GM23338 (cell line): ENCODE measurements at regions not wholly inside any gene's neighbourhood (a gene's known extent, or its start where the extent isn't known, plus 50 kb on each side); places are given as distances from the start of the nearest gene placed in this dataset.

Experiments used
- ATAC-seq: fragments of 200-7000 bp; cut with Tn5 transposase; 3 replicates; pipeline ENCODE4 v1.9.1; 2020
- DNase-seq: peaks from one replicate; pipeline ENCODE4 v3.0.0-alpha.2; 2015; ENCODE audit warnings: low spot score
- H2AFZ ChIP-seq: fragments of 200-600 bp; sonication (generic); 2 replicates; pipeline ENCODE4 v1.8.0; 2016; ENCODE audit warnings: antibody characterized with exemption, mild to moderate bottlenecking, moderate library complexity
- H3F3A ChIP-seq: fragments of 200-600 bp; sonication (generic); replicated peaks from 2 replicates; pipeline ENCODE4 v1.8.0; 2017; ENCODE audit warnings: antibody characterized with exemption, mixed run types, low read depth
- H3K27ac ChIP-seq: fragments of 200-600 bp; sonication (generic); 2 replicates; pipeline ENCODE4 v1.6.1; 2016; ENCODE audit warnings: low read depth
- H3K27me3 ChIP-seq: fragments of 200-600 bp; sonication (generic); 2 replicates; pipeline ENCODE4 v1.8.0; 2016; ENCODE audit warnings: mild to moderate bottlenecking, mixed run types, moderate library complexity; ENCODE audit not compliant: insufficient read depth
- H3K36me3 ChIP-seq: fragments of 200-600 bp; sonication (generic); 2 replicates; pipeline ENCODE4 v1.8.0; 2016; ENCODE audit warnings: mild to moderate bottlenecking; ENCODE audit not compliant: insufficient read depth
- H3K4me1 ChIP-seq: fragments of 200-600 bp; sonication (generic); 2 replicates; pipeline ENCODE4 v1.8.0; 2016; ENCODE audit warnings: mild to moderate bottlenecking, moderate library complexity; ENCODE audit not compliant: insufficient read depth
- H3K4me2 ChIP-seq: fragments of 200-600 bp; sonication (generic); 2 replicates; pipeline ENCODE4 v1.7.1; 2017; ENCODE audit warnings: mixed run types
- H3K4me3 ChIP-seq: fragments of 200-600 bp; sonication (generic); 2 replicates; pipeline ENCODE4 v1.6.1; 2016; ENCODE audit warnings: mixed run types
- H3K79me2 ChIP-seq: fragments of 200-600 bp; sonication (generic); replicated peaks from 2 replicates; pipeline ENCODE4 v1.8.0; 2017; ENCODE audit warnings: mild to moderate bottlenecking; ENCODE audit not compliant: insufficient read depth
- H3K9me2 ChIP-seq: fragments of 200-600 bp; sonication (generic); 2 replicates; pipeline ENCODE4 v1.8.0; 2017; ENCODE audit not compliant: insufficient read depth
- H4K20me1 ChIP-seq: fragments of 200-600 bp; sonication (generic); replicated peaks from 2 replicates; pipeline ENCODE4 v1.8.0; 2017; ENCODE audit warnings: mild to moderate bottlenecking; ENCODE audit not compliant: insufficient read depth
- H3K27ac Mint-ChIP-seq: 2 replicates; pipeline ENCODE4 v1.8.0; 2020; ENCODE audit warnings: inconsistent platforms, mild to moderate bottlenecking, moderate library complexity, mixed read lengths
- H3K27me3 Mint-ChIP-seq: 3 replicates; pipeline ENCODE4 v1.8.0; 2022; ENCODE audit warnings: low read depth, mild to moderate bottlenecking, moderate library complexity, mixed read lengths, inconsistent platforms; ENCODE audit not compliant: insufficient read depth, poor library complexity
- H3K36me3 Mint-ChIP-seq: 3 replicates; pipeline ENCODE4 v1.8.0; 2021; ENCODE audit warnings: low read depth, mild to moderate bottlenecking, inconsistent platforms, moderate library complexity, mixed read lengths
- H3K4me1 Mint-ChIP-seq: 3 replicates; pipeline ENCODE4 v1.8.0; 2020; ENCODE audit warnings: mild to moderate bottlenecking, inconsistent platforms, mixed read lengths
- H3K4me3 Mint-ChIP-seq: 3 replicates; pipeline ENCODE4 v1.8.0; 2021; ENCODE audit warnings: moderate library complexity, mild to moderate bottlenecking, inconsistent platforms, mixed read lengths
- H3K9me3 Mint-ChIP-seq: 3 replicates; pipeline ENCODE4 v1.8.0; 2020; ENCODE audit warnings: moderate library complexity, mild to moderate bottlenecking, inconsistent platforms, mixed read lengths
- CREB1 ChIP-seq: fragments of 250-450 bp; sonication (Bioruptor Pico); IDR thresholded peaks from 2 replicates; pipeline ENCODE4 v1.5.0; 2020; ENCODE audit warnings: low read depth, mild to moderate bottlenecking, moderate library complexity
- ETS1 ChIP-seq: IDR thresholded peaks from 2 replicates; pipeline ENCODE4 v1.6.1; 2016; ENCODE audit warnings: antibody characterized with exemption
- EZH2 ChIP-seq: fragments of 200-600 bp; sonication (generic); IDR thresholded peaks from one replicate; pipeline ENCODE4 v1.8.0; 2017; ENCODE audit warnings: antibody characterized with exemption, mild to moderate bottlenecking, low read depth; ENCODE audit not compliant: unreplicated experiment
- EZH2phosphoT487 ChIP-seq: fragments of 200-600 bp; sonication (generic); IDR thresholded peaks from one replicate; pipeline ENCODE4 v1.8.1; 2018; ENCODE audit warnings: antibody characterized with exemption; ENCODE audit not compliant: unreplicated experiment
- JUNB ChIP-seq: IDR thresholded peaks from one replicate; pipeline ENCODE4 v1.6.1; 2016; ENCODE audit warnings: antibody characterized with exemption; ENCODE audit not compliant: unreplicated experiment
- NANOG ChIP-seq: IDR thresholded peaks from 2 replicates; pipeline ENCODE4 v1.6.1; 2016; ENCODE audit warnings: antibody characterized with exemption, borderline replicate concordance
- POLR2AphosphoS5 ChIP-seq: IDR thresholded peaks from 2 replicates; pipeline ENCODE4 v1.6.1; 2016; ENCODE audit warnings: antibody characterized with exemption, low read depth
- REST ChIP-seq: IDR thresholded peaks from one replicate; pipeline ENCODE4 v1.6.1; 2018; ENCODE audit warnings: antibody characterized with exemption; ENCODE audit not compliant: unreplicated experiment
- STAT1 ChIP-seq: IDR thresholded peaks from one replicate; pipeline ENCODE4 v1.6.1; 2016; ENCODE audit warnings: antibody characterized with exemption; ENCODE audit not compliant: unreplicated experiment
- ZNF114 ChIP-seq: fragments of 250-450 bp; sonication (Bioruptor Pico); IDR thresholded peaks from 2 replicates; pipeline ENCODE4 v1.5.0; 2020; ENCODE audit warnings: mild to moderate bottlenecking, moderate library complexity
- ZNF331 ChIP-seq: fragments of 250-450 bp; sonication (Bioruptor Pico); IDR thresholded peaks from 2 replicates; pipeline ENCODE4 v1.5.0; 2020; ENCODE audit warnings: low read depth, mild to moderate bottlenecking, moderate library complexity
- ZNF462 ChIP-seq: fragments of 250-450 bp; sonication (Bioruptor Pico); IDR thresholded peaks from 2 replicates; pipeline ENCODE4 v1.5.0; 2020; ENCODE audit warnings: mild to moderate bottlenecking, moderate library complexity
- TF ChIP-seq, protein P1 (sequence below), 2 experiments: fragments of 200-600 bp in 1 of 2; sonication (generic) in 1 of 2; conservative IDR thresholded peaks; 2 replicates each; pipeline versions ENCODE4 v1.5.1 to v1.6.1; 2016 to 2017; ENCODE audit warnings: antibody characterized with exemption in 2 of 2, low read depth in 2 of 2, mild to moderate bottlenecking in 2 of 2, moderate library complexity in 1 of 2

GRCh38 chr5:91266184-91266705 is 116.9 kb downstream of the ARRDC3 start:
- Mint-ChIP-seq H3K27me3 (no peaks in the 10 kb centered on the region), H3K9me3 (no peaks in the 10 kb centered on the region), H3K4me3 (no peak overlapping the region), H3K36me3 (no peaks in the 10 kb centered on the region), H3K4me1 (peaks cover 8% of the 10 kb centered on the region), H3K27ac (no peak overlapping the region)
- no peaks in the 10 kb centered on the region for H3K36me3 ChIP-seq
- DNase-seq (no peak), ATAC-seq (no peak)
- H4K20me1 ChIP-seq = no peaks in the 10 kb centered on the region
- no peaks in the 10 kb centered on the region for H3K27me3 ChIP-seq
- H3K4me3 ChIP-seq = no peak overlapping the region
- no peak overlapping the region for H3K4me2 ChIP-seq
- no peak overlapping the region for H3K27ac ChIP-seq
- TF ChIP-seq STAT1 (no peak), REST (no peak), ZNF462 (no peak), ETS1 (no peak), CREB1 (CRISPR knock-in tag) (no peak), ZNF331 (CRISPR knock-in tag) (no peak), POLR2AphosphoS5 (no peak), JUNB (no peak), EZH2phosphoT487 (no peak), EZH2 (no peak), NANOG (no peak), ZNF114 (CRISPR knock-in tag) (no peak)
- TF ChIP-seq, protein P1, sequence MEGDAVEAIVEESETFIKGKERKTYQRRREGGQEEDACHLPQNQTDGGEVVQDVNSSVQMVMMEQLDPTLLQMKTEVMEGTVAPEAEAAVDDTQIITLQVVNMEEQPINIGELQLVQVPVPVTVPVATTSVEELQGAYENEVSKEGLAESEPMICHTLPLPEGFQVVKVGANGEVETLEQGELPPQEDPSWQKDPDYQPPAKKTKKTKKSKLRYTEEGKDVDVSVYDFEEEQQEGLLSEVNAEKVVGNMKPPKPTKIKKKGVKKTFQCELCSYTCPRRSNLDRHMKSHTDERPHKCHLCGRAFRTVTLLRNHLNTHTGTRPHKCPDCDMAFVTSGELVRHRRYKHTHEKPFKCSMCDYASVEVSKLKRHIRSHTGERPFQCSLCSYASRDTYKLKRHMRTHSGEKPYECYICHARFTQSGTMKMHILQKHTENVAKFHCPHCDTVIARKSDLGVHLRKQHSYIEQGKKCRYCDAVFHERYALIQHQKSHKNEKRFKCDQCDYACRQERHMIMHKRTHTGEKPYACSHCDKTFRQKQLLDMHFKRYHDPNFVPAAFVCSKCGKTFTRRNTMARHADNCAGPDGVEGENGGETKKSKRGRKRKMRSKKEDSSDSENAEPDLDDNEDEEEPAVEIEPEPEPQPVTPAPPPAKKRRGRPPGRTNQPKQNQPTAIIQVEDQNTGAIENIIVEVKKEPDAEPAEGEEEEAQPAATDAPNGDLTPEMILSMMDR (conservative IDR thresholded peaks at IDR 0.05; ENCODE audit: low read depth in 2 of 2) = no peak
- no peak overlapping the region for H2AFZ ChIP-seq
- H3K4me1 ChIP-seq = no peaks in the 10 kb centered on the region; the same call in 1 of the 2 replicates
- 0 out of 2 replicates have a peak, but pooled peaks cover 5% of the 10 kb centered on the region for H3K9me2 ChIP-seq
- no peaks in the 10 kb centered on the region for H3K79me2 ChIP-seq
- no peaks in the 10 kb centered on the region for H3F3A ChIP-seq
